RCC 7860 (cell line): ENCODE measurements at regions not wholly inside any gene's neighbourhood (a gene's known extent, or its start where the extent isn't known, plus 50 kb on each side); places are given as distances from the start of the nearest gene placed in this dataset.

Experiments
- DNase-seq: peaks from one replicate; pipeline ENCODE4 v3.0.0-alpha.2; 2015; ENCODE audit warnings: low spot score
- FAIRE-seq: peaks from 2 replicates; lab custom pipeline; 2012; peaks lifted over from hg19 to GRCh38; lab: Jason Lieb, UNC

- FAIRE-seq (no peak), DNase-seq (no peak)
Observed at GRCh38 chr14:105859717-105860614, 333.6 kb downstream of the TMEM121 start.

DNA sequence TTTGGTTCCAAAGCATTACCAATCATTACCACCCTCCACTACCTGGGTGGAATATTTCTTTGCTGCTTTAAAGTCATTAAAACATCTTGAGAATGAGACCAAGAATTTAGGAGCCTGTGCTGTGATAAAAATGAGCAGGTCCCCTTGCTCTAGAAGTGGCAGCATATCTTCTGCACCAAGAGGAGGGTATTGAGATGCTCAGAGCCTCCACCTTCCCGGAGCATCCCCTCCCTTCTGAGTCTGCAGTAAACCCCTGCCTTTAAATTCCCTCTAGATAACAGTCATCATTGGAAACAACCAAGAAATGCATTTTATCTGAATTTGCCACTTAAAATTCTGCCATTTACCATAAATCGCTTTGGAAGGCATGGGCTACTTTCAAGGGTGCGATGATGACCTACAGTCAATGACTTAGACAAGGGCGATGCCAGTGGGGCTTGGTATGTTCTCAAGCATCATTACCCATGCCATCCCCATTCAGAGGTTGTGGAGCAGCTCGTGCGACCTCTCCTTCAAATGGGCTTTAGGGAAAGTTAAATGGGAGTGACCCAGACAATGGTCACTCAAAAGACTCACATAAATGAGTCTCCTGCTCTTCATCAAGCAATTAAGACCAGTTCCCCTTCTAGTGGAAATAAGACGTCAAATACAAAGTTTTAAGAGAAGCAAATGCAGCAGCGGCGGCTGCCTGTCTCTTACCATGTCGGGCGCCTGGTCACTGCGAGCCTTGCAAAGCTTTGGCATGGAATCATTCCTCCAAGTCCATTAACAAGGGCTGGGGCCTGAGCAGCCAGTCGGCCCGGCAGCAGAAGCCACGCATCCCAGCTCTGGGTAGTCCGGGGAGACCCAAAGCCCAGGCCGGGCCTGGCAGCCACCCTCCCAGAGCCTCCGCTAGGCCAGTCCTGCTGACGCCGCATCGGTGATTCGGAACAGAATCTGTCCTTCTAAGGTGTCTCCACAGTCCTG lies 334.5 kb downstream of the TMEM121 start:
- FAIRE-seq (no peak), DNase-seq (no peak)

- DNase-seq (no peak), FAIRE-seq (no peak)
Observed at GRCh38 chr14:105861985-105862465, 335.6 kb downstream of the TMEM121 start.

- FAIRE-seq (no peak), DNase-seq (no peak)
Observed at GRCh38 chr14:105862581-105863239, 336.3 kb downstream of the TMEM121 start.

DNA sequence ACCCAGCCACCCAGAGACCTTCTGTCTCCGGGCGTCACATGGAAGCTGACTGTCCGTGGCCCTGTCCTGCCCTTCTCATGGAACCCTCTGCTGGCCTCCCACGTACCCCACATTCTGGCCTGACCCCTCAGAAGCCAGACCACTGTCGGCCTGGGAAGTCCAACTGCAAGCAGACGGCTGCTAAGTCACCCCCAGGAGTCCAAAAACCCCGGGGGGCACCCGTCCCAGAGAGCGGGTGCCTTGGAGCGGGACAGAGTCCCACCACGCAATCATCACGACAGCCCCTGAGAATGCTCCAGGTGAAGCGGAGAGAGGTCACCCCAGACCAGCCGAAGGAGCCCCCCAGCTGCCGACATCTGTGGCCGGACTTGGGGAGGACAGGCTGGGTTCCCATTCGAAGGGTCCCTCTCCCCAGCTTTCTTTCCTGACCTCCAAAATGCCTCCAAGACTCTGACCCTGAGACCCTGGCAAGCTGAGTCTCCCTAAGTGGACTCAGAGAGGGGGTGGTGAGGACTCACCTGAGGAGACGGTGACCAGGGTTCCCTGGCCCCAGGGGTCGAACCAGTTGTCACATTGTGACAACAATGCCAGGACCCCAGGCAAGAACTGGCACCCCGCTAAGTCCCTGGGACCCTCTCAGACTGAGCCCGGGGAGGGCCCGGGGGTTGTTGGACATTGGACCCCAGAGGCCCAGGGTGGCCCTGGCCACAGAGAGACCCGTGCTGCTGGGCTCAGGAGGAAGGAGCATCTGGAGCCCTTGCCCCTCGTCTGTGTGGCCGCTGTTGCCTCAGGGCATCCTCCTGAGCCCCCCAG lies 337.1 kb downstream of the TMEM121 start:
- FAIRE-seq, result no peak
- DNase-seq, result no peak

DNA sequence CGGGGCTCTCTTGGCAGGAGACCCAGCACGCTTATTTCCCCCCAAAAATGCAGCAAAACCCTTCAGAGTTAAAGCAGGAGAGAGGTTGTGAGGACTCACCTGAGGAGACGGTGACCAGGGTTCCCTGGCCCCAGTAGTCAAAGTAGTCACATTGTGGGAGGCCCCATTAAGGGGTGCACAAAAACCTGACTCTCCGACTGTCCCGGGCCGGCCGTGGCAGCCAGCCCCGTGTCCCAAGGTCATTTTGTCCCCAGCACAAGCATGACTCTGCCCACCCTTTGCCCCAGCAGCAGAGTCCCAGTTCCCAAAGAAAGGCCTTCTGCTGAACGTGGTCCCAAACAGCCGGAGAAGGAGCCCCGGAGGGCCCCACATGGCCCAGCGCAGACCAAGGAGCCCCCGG lies 337.7 kb downstream of the TMEM121 start:
- DNase-seq (no peak), FAIRE-seq (no peak)

DNA sequence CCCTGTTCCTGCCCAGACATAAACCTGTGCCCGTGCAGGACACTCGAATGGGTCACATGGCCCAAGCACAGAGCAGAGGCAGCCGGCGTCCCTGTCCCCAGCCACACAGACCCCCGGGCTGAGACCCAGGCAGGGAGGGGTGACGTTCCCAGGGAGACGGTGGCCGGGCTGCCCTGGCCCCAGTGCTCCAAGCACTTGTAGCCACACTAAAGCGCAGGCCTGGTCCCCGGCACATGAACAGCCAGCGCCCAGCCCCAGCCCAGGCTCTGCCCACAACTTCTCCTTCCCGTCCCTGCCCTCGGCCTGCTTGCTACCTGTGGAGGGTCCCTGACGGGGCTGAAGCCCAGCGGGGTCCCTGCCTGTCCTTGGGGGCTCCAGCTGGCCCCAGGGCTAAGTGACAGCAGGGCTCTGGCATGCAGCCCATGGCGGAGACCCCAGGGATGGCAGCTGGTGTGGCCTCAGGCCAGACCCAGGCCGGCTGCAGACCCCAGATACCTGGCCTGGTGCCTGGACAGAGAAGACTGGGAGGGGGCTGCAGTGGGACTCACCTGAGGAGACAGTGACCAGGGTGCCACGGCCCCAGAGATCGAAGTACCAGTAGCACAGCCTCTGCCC lies 338.4 kb downstream of the TMEM121 start:
- DNase-seq (no peak), FAIRE-seq (no peak)

GRCh38 chr14:105865266-105865903 lies 339.0 kb downstream of the TMEM121 start:
- FAIRE-seq, result no peak
- no peak for DNase-seq

- no peak for DNase-seq
- no peak for FAIRE-seq
Observed at GRCh38 chr14:105865904-105866840, 339.8 kb downstream of the TMEM121 start.

- FAIRE-seq, result no peak
- DNase-seq, result no peak
Observed at GRCh38 chr14:105866841-105867321, 340.5 kb downstream of the TMEM121 start.

- FAIRE-seq (no peak), DNase-seq (no peak)
Observed at GRCh38 chr14:105867961-105868599, 341.7 kb downstream of the TMEM121 start.

GRCh38 chr14:105871590-105871989 lies 345.2 kb downstream of the TMEM121 start:
- DNase-seq (no peak), FAIRE-seq (no peak)

DNA sequence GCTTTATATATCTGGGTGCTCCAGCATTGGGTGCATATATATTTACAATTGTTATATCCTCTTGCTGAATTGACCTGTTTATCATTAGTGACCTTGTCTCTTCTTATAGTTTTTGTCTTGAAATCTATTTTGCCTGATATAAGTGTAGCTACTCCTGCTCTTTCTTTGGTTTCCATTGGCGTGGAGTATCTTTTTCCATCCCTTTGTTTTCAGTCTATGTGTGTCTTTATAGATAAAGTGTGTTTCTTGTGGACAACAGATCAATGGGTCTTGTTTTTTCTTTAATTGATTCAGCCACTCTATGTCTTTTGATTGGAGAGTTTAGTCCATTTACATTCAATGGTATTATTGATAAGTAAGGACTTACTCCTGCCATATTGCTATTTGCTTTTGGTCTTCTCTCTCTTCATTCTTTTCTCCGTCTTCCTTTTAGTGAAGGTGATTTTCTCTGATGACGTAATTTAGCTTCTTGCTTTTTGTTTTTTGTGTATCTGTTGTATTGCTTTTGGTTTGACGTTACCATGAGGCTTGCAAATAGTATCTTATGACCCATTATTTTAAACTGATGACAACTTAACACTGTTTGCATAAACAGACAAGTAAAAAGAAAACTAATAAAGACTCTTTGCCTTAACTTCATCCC lies 347.6 kb downstream of the TMEM121 start:
- DNase-seq (no peak), FAIRE-seq (no peak)

GRCh38 chr14:105876158-105876557 lies 349.8 kb downstream of the TMEM121 start:
- FAIRE-seq, result no peak
- no peak for DNase-seq

DNA sequence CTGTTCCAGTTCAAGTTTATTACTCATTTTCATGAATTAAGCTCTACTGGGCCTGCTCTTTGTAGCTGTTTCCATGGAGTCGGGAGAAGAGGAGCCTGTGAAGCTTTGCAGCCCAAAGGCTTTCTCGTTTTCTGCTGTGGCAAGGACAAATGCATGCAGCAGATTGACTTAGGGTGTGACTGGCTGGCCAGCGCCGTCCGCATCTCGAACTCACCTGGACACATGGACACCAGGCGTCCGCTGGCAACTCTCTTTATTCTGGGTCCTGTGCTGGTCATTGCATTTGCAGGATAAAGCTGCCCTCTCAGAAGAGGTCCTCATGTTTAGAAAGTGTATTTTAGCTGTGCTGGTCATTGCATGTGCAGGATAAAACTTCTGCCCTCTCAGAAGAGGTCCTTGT lies 350.4 kb downstream of the TMEM121 start:
- FAIRE-seq (no peak), DNase-seq (no peak)

- DNase-seq, result no peak
- no peak for FAIRE-seq
Observed at GRCh38 chr14:105877645-105878044, 351.3 kb downstream of the TMEM121 start.

DNA sequence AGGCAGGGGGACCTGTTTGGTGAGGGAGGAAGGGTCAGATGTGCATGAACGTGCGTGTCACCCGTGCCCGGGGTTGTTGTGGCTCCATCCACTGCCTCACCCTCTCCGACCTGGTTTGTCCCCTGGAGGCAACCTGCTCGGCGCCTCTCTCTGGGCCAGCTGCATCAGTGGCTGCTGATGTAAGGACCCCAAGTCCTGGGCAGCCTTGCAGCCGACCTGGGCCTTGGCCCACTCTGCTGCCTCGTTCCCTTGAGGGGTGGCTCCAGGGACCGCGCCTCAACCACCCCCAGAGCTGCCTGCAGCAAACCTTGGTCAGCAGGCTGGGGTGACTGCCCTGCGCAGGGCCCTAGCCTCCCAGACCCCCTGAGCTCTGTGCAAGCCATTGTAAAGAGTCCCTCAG lies 351.7 kb downstream of the TMEM121 start:
- DNase-seq (no peak), FAIRE-seq (no peak)
